NCI-H2196 (cell line): ENCODE measurements at regions not wholly inside any gene's neighbourhood (a gene's known extent, or its start where the extent isn't known, plus 50 kb on each side); places are given as distances from the start of the nearest gene placed in this dataset.
"Not testable (repeated sequence)": the region's sequence is repeated elsewhere in the genome, so short reads cannot be mapped to it uniquely, and the experiment has no call there.

Experiments
- DNase-seq: peaks from one replicate; lab custom pipeline; 2025; ENCODE audit not compliant: unreplicated experiment; lab: John Stamatoyannopoulos, UW

DNA sequence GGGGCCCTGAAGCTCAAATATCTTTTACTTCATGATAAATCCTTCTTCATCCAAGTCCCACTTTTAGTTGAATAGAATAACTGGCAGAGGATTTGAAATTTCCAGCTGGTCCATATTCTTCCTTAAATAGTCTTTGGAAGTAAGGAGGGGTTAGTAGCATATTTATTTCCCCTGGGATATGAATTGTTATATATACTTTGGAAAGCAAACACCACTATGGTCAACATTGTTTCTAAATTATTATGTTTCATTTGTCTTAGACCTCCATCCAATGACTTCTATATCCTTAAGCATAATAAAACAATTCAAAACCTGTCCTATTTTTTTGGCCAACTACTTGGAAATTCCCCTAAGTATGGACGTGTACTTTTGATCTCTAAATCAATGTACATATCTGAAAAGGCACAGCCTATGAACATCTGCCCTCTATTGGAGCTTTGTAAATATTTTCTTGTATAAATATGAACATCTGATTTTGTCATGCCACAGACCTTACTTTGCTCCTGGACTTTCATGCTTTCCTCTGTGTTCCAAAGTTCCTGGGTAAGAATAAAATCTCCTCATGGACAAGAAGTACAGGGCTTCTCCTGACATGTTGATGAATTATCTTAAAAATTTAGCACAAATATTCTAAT lies 1212.0 kb downstream of the GALC start:
- no peak for DNase-seq

- DNase-seq, result no peak
Measured at GRCh38 chr14:86780461-86780860, 1212.5 kb downstream of the GALC start.

DNA sequence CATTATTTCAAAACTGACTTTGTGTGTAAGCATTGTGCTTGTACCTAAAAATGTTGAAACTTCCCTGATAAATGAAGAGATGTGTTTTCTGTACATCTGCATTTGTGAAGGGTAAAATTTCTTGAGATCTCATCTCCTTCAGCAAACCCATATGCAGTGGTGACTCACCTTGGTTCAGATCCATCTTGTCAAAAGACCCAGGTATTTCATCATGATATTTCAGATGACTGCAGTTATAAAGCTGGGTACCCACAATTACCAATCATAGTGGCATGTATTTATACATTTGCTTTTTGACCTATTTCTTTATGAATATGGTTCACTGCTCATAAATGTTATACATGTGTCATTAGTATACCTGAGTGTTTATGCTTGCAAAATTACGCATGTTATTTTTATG lies 1213.6 kb downstream of the GALC start:
- no peak for DNase-seq

- no peak for DNase-seq
Measured at GRCh38 chr14:86777963-86778602, 1214.9 kb downstream of the GALC start.

DNA sequence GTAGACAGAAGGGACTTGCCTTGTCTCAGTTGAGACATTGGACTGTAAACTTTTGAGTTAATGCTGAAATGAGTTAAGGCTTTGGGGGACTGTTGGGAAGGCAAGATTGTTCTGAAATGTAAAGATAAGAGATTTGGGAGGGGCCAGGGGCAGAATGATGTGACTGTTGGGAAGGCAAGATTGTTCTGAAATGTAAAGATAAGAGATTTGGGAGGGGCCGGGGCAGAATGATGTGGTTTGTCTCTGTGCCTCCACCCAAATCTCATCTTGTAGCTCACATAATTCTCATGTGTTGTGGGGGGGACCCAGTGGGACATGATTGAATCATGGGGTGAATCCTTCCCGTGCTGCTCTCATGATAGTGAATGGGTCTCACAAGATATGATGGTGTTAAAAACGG lies 1217.1 kb downstream of the GALC start:
- not testable (repeated sequence) for DNase-seq

GRCh38 chr14:86774916-86775315 lies 1218.1 kb downstream of the GALC start:
- no peak for DNase-seq

GRCh38 chr14:86772075-86772474 lies 1220.9 kb downstream of the GALC start:
- DNase-seq, result no peak

- no peak for DNase-seq
Measured at GRCh38 chr14:86770186-86770585, 1222.8 kb downstream of the GALC start.

- DNase-seq, result no peak
Measured at GRCh38 chr14:86766469-86766868, 1226.5 kb downstream of the GALC start.

DNA sequence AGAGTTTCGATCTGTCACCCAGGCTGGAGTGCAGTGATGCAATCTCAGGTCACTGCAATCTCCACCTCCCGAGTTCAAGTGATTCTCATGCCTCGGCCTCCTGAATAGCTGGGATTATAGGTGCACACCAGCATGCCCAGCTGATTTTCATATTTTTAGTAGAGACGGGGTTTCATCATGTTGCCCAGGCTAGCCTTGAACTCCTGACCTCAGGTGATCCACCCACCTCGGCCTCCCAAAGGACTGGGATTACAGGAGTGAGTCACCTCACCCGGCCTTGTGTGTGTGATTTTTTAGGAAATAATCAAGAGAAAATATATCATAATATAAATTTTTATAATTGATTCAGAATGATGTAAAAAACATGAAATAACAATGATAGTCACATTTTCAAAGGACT lies 1231.4 kb downstream of the GALC start:
- DNase-seq, result no peak

GRCh38 chr14:86756521-86757190 lies 1226.7 kb downstream of the FLRT2 start:
- DNase-seq, result no peak

DNA sequence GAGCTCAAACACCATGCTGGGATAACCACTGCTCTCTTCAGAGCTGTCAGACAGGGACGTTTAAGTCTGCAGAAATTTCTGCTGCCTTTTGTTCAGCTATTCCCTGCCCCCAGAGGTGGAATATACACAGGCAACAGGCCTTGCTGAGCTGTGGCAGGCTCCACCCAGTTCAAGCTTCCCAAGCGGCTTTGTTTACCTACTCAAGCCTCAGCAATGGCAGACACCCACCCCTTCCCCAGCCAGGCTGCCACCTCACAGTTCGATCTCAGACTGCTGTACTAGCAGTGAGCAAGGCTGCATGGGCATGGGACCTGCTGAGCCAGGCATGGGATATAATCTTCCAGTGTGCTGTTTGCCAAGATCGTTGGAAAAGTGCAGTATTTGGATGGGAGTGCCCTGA lies 1220.5 kb downstream of the FLRT2 start:
- not testable (repeated sequence) for DNase-seq

GRCh38 chr14:86739761-86740160 lies 1209.8 kb downstream of the FLRT2 start:
- no peak for DNase-seq

- DNase-seq, result not testable (repeated sequence)
Measured at GRCh38 chr14:86731427-86731826, 1201.5 kb downstream of the FLRT2 start.

DNA sequence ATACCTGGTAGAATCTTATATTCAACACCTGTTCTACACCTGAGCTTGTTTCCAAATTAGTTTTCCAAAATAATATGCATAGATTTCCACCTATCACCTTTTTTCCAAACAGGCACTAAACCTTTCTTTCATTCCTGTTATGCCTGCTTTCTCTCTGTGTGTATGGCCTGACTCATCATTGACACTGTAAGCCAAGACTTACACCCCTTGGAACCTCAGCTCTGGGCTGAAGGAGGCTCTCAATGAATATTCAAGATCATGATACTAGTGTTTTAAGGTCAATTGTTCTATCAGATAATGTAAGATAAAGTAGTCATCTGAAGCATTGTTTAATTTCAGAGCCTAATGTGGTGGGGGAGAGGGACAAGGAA lies 1193.3 kb downstream of the FLRT2 start:
- DNase-seq, result no peak

GRCh38 chr14:86722612-86723253 lies 1192.8 kb downstream of the FLRT2 start:
- DNase-seq, result no peak

- no peak for DNase-seq
Measured at GRCh38 chr14:86714575-86714974, 1184.6 kb downstream of the FLRT2 start.

GRCh38 chr14:86714153-86714552 lies 1184.2 kb downstream of the FLRT2 start:
- DNase-seq, result no peak

DNA sequence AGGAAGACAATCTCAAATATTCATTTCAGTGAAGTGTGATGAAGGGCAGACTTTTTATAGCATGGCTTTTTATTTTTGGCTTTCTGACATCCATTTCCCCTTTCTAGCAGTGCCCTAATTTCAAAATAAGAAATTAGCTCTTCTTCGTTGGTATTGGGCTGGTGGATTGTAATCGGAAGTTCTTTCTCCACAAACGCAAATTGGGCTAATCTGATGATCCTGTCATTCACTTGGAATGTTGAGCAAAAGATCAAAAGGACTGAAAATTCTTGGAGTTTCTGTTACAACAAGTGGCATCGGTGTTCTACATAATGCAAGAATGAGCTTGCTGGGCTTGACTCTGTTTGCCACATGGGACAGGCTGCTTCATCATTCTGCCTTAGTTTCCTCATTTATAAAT lies 1182.8 kb downstream of the FLRT2 start:
- DNase-seq, result no peak

DNA sequence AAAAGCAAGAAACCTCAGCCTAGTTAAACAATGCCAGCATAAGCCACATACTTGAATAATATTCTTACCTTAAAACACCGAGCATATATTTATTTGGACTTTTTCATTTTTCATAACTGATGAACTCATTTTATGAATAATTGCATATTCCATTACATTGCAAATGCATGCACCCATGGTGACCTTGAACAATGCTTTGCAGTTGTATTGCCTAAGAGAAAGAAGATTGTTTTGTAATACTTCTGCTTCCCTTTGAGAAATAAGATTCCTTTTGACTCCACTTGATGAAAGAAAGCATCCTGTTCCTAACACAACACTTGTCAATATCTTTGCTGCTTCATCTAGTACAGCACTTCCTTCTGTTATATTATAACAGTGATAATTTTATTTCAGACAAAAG lies 1182.2 kb downstream of the FLRT2 start:
- DNase-seq, result no peak

- no peak for DNase-seq
Measured at GRCh38 chr14:86708846-86709339, 1178.9 kb downstream of the FLRT2 start.

DNA sequence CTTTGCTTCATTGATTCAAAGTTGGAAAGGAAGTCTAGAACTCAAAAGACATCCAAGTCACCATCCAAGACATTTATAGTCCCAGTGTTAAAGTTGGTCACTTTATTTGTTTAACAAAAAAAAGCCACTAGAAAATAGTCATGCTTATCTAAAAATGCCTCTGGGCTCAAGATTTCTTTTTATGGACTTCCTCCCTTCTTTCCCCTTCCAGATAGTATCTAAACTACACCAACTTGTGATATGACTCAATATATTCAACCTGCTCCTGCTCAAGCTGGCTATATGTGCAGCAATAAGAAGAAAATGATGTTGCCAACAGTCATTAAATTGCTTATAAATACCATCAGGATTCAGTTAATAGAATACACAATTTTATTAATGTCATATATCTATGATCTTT lies 1177.1 kb downstream of the FLRT2 start:
- DNase-seq, result no peak
